CD4-positive, alpha-beta T cell treated with Interleukin-12 subunit alpha and Interleukin-12 subunit beta, for 1 hour (primary cell): ENCODE measurements at regions not wholly inside any gene's neighbourhood (a gene's known extent, or its start where the extent isn't known, plus 50 kb on each side); places are given as distances from the start of the nearest gene placed in this dataset.
"Not testable (repeated sequence)": the region's sequence is repeated elsewhere in the genome, so short reads cannot be mapped to it uniquely, and the experiment has no call there.

Experiments
- DNase-seq: peaks from one replicate; pipeline ENCODE4 v3.0.0-alpha.2; 2020

DNA sequence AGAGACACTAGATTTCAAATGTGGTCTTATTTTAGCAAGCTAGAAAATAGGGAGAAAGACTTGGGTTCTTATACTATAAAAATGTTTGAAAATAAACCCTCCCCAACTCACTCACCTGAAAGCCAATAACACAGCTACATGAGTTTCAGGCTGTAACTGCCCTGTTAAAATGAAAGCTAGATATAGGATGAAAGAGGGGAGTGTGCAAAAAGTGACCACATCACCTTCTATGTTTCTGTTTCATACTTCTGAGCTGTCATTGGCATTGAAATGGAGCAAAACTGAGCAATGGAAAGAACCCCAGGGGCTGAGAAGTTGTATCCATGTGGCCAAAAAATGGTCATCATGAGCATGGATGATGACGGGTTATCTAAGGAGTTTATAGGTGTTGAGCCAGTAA is 148.1 kb upstream of the TENT5A start:
- DNase-seq: no peak

DNA sequence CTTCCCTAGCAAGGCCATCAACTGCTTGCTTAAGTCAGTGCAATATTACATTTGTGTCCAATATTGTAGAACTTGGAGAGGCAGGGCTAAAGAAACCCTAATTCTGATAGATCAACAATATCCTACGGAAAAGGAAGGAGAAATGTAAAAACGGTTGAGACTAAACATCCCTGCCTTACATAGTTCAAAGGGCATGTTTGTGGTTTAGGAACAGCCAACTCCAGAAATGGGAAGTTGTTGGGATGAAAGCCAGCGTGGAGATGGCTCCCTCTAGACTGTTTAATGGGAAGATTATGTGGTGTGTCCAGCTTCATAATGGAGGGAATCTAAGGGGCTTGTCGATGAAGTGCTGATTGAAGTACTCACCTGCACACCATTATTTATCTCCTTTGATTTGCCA is 145.3 kb upstream of the TENT5A start:
- DNase-seq: no peak

DNA sequence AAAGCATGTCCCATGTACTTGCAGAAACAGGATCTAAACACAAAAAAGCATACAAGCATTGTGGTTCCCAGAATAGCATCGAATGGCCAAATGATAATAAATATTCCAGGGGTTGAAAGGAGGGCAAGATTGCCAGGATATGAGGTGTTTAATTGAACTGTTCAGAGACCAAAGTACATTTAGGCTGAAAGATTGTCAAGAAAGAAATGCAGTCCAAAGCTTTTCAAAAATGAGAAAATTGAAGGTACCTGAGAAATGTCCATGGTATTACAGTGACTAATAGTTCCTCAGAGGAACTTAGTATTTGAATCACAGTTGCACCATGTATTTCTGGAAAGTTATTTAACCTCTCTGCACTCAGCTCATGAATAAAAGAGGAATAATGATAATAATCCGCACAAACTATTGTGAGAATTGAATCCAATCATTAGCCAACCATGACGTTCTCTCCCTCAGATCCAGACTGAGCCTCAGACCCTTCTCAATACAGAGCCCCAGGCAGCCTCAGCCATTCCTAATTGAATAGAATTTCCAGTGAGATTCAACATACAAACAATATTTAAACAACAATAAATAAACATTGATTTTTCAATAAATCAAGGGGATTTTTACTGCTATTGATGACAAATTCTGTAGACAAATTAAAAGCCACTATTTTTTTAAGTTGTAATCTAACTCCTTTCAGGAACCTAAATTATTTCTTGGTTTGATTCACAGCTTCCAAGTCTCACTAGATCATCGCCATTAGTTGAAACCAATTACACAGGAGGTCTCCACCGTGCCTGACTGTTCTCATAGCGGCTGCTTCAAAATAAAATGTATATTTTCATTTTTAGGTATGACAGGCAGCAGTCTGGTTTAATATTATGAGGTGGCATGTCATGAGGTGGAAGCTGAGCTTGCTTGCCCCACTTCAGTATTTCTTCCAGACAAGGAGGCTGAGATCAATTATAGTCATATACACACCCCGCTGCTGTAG is 144.3 kb upstream of the TENT5A start:
- no peak for DNase-seq

DNA sequence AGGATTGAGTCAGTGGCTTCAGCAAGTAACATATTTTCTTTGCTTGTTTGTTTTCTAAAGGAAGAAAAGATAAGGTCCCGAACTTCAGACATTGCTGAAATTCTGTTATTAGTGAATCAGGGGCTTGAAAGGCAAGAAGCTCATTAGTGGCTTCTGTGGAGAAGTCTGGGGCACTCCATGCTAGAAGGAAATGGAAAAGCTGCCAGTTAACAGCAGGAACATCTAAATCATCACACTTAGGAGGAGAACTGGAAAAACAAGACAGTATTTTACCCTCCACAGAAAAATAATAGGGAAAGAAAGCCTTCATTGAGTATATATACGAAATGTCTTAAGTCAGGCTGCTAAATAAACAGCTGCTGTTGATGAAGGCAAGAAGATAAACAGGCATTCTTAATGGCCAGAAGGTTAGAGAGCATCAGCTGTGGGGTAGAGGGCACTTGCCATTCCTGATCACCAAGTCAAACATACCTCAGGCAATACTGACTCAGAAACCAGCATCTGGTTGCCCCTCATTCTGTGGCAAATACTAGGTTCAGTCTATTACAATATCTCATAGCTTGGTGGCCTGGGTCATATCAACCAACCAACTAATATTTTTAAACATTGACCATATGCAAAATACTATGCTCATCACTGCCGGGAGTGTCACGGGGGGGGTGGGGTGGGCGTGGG is 143.2 kb upstream of the TENT5A start:
- no peak for DNase-seq

DNA sequence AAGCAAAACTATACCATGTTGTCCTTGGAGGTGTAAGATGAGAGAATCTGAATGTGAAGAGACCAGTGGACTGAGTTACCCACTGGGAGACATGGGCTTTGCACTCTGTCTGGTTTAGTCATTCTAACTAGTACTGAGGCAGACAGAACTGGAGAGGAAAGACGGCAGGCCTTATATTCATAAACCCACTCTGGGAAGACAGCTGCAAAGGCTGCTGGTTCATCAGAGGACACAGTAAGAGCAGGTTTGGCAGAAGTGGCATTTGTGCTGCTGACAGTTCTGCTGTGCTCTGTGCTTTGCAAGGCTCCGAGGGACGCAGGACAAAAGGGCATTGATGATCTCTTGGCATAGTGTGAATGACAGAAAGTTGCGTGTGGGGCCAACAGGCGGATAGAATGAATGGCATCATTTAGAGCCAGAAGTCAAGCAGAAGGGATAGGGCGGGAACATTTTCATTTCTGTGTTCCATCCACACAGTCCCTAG is 142.3 kb upstream of the TENT5A start:
- DNase-seq: no peak

DNA sequence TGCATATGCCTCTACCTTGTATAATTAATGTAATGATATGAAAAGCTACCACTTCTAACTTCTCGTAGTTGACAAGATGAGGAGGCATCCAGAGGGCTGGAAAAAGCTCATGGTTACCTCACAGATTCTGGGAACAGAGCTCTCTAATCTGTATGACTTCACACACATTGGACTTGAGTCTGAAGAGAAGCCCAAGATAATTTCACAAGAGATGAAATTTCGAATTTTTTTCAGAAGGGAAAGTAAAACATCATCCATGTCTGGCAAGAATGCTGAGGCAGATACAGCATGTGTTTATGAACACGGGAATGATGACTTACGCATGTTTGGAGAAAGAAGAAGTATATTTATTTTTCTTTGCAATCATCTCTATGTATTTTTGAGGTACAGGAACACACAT is 141.8 kb upstream of the TENT5A start:
- DNase-seq: no peak

DNA sequence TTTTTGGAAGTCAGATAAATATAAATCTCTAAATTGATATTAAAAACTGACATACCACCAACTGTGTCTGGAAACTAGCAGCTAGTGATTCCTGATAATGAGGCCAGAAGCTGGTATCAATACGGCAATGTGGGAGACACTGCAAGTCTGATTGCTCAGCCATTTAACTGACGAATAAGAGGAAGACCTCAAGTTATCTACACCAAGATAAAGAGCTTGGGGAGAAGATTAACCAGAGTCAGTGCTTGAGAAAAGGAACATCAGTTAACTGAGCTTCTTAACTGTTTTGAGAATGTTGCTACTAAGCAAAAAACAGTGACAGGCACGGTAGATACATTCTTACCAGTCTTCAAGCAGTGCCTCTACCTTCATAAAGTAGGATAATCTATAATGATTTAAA is 140.4 kb upstream of the TENT5A start:
- DNase-seq: no peak

DNA sequence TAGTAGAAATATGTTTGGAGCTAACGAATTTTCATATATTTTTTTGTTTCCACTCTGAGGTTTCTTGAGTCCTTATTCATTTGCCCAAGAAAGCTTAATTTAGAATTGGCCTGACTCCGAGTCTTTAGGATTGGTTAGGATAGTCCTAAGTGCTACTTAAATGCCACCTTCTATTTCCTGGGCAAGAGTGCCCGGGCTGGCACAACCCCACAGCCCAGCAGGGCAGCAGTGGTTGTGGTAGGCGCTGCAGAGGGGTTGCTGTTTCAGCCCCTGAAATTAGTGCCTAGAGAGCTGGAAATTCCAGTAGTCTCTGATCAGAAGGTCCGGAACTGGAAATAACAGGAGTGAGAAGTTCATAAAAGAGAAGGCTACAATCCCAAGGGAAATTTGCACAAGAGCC is 139.4 kb upstream of the TENT5A start:
- no peak for DNase-seq

DNA sequence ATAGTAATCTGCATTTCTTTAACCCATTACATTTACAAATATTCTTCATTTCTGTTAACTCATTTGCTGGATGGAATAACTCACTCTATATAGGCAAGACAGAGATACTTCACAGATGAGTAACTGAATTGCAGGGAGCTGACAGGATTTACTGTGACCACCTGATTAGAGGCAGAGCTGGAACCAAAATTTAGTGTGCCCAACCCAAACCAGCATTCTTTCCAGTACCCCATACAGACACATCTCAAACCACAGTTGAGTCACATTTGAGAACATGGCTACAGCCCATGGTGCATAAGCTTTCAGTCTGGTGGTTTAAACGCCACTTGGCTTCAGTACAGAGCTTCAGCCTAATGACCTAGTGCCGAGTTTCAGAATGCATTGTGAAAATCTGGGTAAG is 138.4 kb upstream of the TENT5A start:
- no peak for DNase-seq

DNA sequence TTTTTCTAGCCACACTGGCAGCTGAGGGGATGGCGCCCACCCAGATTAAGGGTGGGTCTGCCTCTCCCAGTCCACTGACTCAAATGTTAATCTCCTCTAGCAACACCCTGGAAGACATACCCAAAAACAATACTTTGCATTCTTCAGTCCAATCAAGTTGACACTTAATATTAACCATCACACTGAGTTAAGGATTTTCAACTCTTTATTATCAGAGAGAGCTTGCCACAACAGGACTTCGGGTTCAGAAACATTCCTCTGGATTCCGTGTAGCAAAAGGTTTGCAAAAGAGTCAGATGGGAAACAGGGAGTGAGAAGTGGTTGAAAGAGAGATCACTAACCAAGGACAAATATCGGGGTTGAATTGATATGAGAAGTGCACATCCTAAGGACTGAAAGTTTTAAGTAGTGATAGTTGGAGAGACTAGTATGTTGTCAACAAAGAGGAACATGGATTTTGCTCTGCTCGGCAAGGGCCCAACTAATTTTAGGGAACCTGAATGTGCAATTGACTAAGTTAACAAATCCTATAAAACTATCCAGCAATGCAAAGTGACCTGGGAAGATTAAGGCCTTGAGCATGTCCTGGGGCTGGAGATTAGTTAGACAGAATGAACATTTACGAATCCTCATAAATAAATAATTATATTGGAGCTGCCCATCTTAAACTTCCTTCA is 137.0 kb upstream of the TENT5A start:
- no peak for DNase-seq

DNA sequence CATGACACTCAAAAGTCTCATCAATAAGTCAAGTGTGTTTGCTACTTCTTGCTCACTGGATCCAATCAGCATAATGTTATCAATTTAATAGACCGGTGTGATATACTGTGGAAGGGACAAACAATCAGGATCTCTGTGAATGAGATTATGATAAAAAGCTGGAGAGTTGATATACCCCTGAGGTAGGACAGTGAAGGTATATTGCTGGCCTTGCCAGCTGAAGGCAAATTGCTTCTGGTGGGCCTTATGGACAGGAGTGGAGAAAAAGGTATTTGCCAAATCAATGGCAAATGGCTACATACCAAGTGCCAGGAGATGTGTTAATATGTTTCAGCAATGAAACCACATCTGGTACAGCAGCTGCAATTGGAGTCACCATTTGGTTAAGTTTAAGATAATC is 134.4 kb upstream of the TENT5A start:
- DNase-seq: not testable (repeated sequence)

DNA sequence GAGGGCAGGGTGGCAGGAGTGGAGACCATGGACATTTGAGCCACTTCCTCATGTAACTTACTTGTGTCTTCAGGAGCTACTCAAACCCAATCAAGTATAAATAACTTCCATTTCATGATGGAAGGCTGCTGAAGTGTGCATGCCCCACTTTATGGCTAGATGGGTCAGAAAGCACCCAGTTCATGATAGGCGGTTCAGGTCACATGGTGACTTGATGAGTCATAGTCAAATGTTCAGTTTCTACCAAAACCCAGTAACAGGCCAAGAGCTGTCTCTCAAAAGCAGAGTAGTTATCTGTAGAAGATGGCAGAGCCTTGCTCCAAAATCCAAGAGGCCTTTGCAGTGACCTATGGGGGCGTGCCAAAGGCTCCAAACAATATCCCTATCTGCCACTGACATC is 133.7 kb upstream of the TENT5A start:
- no peak for DNase-seq

DNA sequence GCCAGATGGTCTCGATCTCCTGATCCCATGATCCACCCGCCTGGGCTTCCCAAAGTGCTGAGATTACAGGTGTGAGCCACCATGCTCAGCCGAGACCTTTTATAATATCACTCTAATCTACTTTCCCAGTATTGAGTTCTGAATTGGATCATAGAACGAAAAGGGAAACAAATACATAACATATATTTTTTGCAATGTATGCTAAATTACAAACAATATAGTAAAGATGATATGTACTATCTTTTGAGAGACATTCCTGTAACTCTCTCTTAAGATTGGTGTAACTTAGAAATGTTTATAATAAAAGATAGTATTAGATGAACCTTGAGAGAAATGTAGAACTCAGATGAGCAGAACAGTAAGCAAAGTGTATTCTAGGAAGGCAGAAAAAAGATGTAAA is 129.2 kb upstream of the TENT5A start:
- no peak for DNase-seq

DNA sequence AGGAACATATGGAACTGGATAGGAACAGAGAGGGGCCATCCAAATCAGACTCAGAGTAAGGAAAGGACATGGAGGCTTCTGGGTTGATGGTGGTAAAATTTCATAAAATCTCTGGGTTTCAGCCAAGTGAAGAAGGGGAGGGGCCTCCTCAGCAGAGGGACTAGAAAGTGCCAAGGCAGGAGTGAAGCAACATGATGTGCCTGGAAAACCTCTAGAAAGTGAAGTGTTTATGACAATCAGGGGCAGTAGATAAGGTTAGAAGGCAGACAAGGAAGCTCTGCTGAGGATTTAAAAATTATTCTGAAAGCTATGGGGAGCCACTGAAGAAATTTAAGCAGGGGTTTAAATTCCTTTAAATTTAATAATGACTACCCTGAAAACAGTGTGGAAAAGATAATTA is 126.0 kb upstream of the TENT5A start:
- no peak for DNase-seq

DNA sequence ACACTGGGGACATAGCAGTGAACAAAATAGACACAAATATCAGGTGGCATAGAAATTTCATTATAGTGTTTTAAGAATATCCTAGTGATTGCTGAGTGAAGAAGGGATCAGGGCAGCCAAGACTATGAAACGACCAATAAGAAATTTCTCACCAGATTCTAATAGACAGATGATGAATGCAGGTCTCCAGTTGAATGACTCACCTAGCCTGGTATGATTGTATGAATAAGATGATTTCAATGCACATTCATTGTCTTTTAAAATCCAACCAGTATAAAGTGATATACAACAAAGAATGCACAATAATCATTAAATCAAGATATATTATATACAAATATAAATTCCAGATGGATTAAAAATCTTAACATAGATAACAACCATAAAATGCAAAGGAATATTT is 124.5 kb upstream of the TENT5A start:
- DNase-seq: no peak

DNA sequence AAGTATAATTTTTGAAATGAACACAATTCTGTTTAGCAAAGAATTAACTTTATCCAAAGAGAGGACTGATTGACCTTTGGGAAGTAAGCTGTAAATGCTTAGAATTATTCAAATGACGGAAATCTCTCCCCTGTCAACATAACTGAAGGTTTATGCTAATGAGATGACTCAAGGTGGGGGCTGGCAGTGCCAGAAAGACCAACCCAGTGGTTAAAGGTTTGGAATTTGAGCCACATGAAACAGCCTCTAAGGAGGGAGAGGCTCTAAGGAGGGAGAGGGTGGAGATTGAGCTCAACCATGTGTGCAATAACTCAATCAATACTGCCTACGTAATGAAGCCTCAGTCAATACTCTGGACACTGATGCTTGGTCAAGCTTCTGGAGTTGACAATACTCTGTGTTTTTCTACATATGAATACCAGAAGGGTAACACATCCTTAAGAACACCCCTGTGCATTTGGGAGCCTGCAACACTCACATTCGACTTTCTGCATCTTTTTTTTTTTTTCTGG is 123.4 kb upstream of the TENT5A start:
- DNase-seq: no peak

DNA sequence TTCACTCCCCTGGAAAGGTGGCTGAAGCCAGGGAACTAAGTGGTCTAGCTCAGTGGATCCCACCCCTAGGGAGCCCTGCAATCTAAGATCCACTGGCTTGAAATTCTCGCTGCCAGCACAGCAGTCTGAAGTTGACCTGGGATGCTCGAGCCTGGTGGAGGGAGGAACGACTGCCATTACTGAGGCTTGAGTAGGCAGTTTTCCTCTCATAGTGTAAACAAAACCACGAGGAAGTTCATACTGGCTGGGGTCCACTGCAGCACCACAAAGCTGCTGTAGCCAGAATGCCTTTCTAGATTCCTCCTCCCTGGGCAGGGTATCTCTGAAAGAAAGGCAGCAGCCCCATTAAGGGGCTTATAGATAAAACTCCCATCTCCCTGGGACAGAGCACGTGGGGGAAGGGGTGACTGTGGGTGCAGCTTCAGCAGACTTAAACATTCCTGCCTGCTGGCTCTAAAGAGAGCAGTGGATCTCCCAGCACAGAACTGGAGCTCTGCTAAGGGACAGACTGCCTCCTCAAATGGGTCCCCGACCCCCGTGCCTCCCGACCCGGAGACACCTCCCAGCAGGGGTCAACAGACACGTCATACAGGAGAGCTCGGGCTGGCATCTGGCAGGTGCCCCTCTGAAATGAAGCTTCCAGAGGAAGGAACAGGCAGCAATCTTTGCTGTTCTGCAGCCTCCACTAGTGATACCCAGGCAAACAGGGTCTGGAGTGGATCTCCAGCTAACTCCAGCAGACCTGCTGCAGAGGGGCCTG is 117.4 kb upstream of the TENT5A start:
- not testable (repeated sequence) for DNase-seq

DNA sequence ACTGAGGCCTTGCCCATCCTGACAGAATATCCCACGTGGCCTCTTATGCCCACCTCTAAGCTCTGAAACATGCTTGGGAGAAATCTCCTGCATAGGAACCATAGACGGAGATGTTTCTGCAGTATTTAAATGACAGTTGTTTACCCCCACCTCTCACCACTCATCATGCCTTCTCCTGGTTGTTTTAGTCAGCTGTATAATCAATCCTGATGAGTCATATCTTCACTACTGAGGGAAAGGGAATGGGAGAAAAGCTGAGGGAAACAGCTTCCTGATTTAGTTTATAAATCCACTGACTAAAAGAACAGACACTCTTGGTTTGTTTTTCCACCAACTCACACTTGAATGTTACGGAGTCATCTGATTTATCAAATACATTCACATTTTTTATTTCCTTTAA is 113.2 kb upstream of the TENT5A start:
- DNase-seq: no peak

DNA sequence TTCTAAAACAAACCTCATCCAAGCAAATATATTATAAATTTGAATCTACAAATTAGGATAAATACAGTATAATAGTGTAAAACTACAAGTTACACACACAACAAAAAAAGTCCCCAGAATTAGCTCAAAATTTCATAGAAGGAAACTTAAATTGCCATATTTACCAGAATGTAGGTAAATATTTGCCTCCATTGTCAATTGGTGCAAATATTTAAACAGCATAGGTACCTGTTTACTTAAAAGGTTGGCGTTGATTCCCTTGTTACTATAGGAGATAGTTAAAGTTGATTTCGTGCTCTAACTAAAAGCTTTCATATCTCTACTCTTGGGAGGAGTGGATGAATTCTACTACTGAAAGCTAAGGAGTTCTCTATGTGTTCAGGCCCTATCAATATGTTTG is 111.6 kb upstream of the TENT5A start:
- no peak for DNase-seq

DNA sequence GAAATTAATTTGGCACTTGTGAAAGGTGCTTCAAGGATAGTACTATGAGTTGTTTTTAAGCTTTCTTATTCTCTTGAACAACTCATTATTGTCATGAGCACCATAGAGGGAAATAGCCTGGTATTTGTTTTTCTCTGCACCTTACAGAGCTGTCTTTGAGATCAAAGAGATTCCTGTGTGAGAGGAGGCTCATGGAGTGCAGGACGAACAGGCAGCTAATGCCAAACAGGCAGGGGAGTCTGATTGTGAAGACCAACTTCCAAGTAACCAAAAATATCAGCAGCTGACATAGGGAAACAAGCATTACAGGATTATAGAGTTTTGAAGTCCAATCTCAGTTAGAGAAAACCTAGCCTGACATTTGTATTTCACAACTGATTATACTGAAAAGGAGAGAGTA is 110.6 kb upstream of the TENT5A start:
- no peak for DNase-seq

DNA sequence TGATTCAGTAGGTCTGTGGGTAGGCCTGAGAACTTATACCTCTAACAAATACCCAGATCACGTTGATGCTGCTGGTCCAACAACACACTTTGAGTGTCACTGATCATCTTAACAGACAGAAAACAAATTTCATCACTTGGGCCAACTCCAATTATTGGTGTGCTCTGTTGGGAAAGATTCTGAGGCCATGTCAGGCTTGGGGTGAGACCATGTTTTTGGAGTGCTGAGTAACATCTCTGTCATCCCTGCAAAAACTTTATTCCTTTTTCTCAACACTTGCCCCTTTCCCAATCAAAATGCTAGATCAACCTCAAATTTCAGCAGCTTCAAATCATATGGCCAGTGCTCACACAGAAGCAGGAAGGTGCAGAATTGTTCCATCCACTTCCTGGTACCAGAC is 108.8 kb upstream of the TENT5A start:
- DNase-seq: no peak

DNA sequence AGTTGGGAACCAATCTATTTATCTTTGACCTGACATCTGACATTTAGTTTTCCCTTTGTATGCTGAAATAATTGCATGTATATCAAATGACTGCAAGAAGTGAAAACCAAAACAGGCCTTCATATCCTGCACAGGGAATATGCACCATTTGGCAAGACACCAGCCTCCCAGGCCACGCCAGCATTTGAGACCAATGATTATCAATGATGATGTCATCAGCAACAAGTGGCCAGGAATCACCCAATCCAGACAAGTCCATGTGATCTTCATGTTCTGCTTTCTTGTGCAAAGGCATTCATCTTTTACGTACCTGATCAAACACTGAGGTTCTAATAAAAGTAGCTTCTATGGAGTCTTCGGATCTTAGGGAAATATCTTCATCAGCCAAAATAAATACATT is 107.4 kb upstream of the TENT5A start:
- DNase-seq: no peak

DNA sequence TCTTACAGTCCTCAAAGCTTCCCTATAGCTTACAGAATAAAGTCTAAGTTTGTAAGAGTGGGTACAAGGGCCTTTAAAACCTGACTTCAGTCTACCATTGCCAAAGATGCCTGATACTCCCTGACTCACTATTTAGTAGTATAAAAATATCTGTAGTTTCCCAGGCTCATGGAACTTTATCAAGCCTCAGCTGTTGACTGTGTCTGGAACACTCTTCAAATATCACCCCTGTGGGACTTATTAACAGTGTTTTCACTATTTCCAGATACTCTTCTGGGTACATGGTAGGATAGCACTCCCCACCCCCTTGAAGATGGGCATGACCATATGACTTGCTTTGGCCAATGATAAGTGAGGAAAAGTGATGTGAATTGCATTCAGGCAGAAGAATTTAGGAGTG is 105.3 kb upstream of the TENT5A start:
- DNase-seq: no peak
